ENCODE measurements at regions not wholly inside any gene's neighbourhood (a gene's known extent, or its start where the extent isn't known, plus 50 kb on each side); places are given as distances from the start of the nearest gene placed in this dataset.

- no peak for TF ChIP-seq POLR2AphosphoS5 (IDR thresholded peaks at IDR 0.05; ENCODE audit: borderline replicate concordance, low read depth, low read length)
- no peak for TF ChIP-seq EZH2 (IDR thresholded peaks at IDR 0.05)
- TF ChIP-seq FOXP2 (optimal IDR thresholded peaks at IDR 0.05; ENCODE audit: control extremely low read depth, extremely low read length, insufficient read depth): no peak
These were observed 608.1 kb downstream of the TENT5A start for GRCh38 chr6:81144346-81144745.
